GM12892 (cell line): ENCODE measurements at regions not wholly inside any gene's neighbourhood (a gene's known extent, or its start where the extent isn't known, plus 50 kb on each side); places are given as distances from the start of the nearest gene placed in this dataset.

Source experiments
- DNase-seq: peaks from one replicate; pipeline ENCODE4 v3.0.0; 2011; ENCODE audit not compliant: insufficient read length
- FAIRE-seq: peaks from 2 replicates; lab custom pipeline; 2011; peaks lifted over from hg19 to GRCh38; lab: Jason Lieb, UNC
- POLR2A ChIP-seq: IDR thresholded peaks from 2 replicates; pipeline ENCODE4 v1.6.1; 2011; ENCODE audit warnings: low read depth, low read length, control low read depth
- POLR2AphosphoS5 ChIP-seq: IDR thresholded peaks from 2 replicates; pipeline ENCODE4 v1.6.1; 2011; ENCODE audit warnings: low read depth, low read length, control low read depth
- TAF1 ChIP-seq: IDR thresholded peaks from 2 replicates; pipeline ENCODE4 v1.6.1; 2011; ENCODE audit warnings: low read depth, mild to moderate bottlenecking, control low read depth, low read length, borderline replicate concordance

- TF ChIP-seq POLR2A (no peak), POLR2AphosphoS5 (no peak), TAF1 (no peak)
- FAIRE-seq = no peak
- no peak for DNase-seq
Observed at GRCh38 chr7:85405016-85405902, 218.4 kb upstream of the SEMA3D start.

DNA sequence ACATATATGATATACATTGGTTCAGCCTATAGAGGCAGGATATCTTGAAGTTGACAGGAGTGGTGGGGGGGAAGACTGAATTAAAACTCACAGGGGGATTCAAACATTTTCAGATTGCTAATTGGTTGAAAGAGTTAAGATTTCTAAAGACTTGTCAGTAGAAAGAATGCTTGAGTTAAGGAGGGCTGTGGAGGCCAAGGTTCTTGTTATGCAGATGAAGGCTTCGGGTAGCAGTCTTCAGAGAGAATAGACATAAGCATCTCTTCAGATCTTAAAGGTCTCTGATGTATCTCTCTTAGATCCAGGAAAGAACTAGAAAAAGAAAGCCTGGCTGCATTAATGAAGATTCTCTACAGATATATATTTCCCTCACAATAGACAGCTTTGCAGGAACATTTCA, 209.8 kb upstream of the SEMA3D start:
- no peak for DNase-seq
- FAIRE-seq = no peak
- TF ChIP-seq POLR2AphosphoS5 = no peak
- TF ChIP-seq POLR2A = no peak
- no peak for TF ChIP-seq TAF1

DNA sequence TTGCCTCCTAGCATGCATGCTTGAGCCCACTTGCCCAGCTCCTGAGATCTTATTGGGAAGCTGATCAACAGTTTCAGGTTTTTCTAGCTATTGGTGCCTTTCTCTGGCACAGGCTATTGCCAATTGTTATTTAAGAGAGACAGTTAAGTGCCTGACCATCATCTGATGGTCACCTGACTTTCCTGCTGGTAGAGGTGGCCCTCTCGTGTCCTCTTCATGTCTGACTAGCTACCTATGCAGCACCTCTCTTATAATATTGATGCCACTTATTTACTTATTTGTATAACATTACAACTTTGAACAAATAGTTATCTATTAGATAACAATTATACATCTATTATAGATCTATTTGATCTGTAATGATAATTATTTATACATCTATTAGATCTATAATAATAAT, 205.9 kb upstream of the SEMA3D start:
- TF ChIP-seq TAF1 (no peak), POLR2AphosphoS5 (no peak), POLR2A (no peak)
- FAIRE-seq = no peak
- no peak for DNase-seq

GRCh38 chr7:85392326-85392725, 205.5 kb upstream of the SEMA3D start:
- no peak for DNase-seq
- TF ChIP-seq POLR2AphosphoS5 (no peak), TAF1 (no peak), POLR2A (no peak)
- FAIRE-seq = no peak

GRCh38 chr7:85386460-85386859, 199.6 kb upstream of the SEMA3D start:
- TF ChIP-seq POLR2A = no peak
- no peak for TF ChIP-seq POLR2AphosphoS5
- no peak for TF ChIP-seq TAF1
- DNase-seq = no peak
- no peak for FAIRE-seq

GRCh38 chr7:85384392-85384791, 197.5 kb upstream of the SEMA3D start:
- DNase-seq (no peak), FAIRE-seq (no peak)
- TF ChIP-seq POLR2A (no peak), POLR2AphosphoS5 (no peak), TAF1 (no peak)

DNA sequence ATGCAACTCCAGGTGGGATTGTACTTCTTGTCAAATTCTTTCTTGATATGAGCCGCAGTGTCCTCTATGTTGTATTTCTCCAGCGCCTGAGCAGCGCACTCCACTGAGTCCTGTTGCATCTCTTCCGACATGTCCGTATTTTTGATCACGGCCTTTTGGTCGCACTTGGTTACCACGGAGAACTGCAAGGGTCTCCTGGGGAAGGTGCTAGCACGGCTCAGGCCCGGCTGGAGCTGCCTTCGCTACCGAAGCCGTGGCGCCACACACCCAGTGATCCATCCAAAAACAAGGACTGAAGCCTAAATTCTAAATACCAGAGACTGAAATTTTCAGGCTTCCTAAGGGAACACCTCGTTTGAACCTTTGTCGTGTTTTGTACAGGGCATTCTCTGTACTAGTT, 194.4 kb upstream of the SEMA3D start:
- FAIRE-seq (no peak), DNase-seq (no peak)
- TF ChIP-seq POLR2A (no peak), TAF1 (no peak), POLR2AphosphoS5 (no peak)

DNA sequence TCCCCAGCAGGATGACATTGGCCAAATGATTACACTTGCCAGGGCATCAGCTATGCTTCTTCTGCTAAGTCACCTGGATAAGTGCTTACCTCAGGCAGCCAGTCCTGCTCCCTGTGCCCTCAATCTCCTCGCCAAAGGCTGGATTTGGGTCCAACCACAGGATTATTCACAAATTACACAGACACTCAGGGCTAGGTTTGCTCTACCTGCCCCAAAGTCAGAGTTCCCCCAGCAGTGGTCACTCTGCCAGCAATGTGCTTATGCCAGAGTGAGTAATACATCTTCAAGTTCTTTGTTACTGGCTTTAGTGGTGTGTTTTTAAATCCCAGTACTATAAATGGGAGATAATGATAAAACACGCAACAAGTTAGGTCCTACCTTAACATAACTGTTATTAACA, 189.7 kb upstream of the SEMA3D start:
- FAIRE-seq = no peak
- TF ChIP-seq POLR2A (no peak), POLR2AphosphoS5 (no peak), TAF1 (no peak)
- DNase-seq = no peak

GRCh38 chr7:85356916-85357315, 170.1 kb upstream of the SEMA3D start:
- FAIRE-seq = no peak
- DNase-seq = no peak
- TF ChIP-seq POLR2AphosphoS5 (no peak), TAF1 (no peak), POLR2A (no peak)

- FAIRE-seq (no peak), DNase-seq (no peak)
- TF ChIP-seq TAF1 (no peak), POLR2AphosphoS5 (no peak), POLR2A (no peak)
Observed at GRCh38 chr7:85343484-85343883, 156.6 kb upstream of the SEMA3D start.

- no peak for TF ChIP-seq POLR2A
- no peak for TF ChIP-seq POLR2AphosphoS5
- no peak for TF ChIP-seq TAF1
- FAIRE-seq (no peak), DNase-seq (no peak)
Observed at GRCh38 chr7:85342781-85343180, 155.9 kb upstream of the SEMA3D start.

DNA sequence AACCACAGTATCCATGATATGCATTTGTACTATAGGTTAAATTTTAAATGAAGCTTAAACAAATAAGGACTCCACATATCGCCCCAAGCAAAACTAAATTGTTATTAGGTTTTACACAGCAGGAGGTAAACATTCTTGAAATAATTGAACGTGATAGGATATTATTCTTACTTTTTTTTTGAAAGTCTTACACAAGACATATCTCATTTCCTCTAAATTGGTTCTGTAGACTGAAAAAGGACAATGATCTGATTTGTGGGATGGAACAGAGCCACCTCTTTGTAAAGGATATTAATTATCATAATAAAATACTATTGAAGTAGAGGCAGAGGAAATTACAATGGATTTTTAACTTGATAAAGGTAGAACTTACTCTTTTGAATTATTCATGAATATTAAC, 155.1 kb upstream of the SEMA3D start:
- DNase-seq (no peak), FAIRE-seq (no peak)
- TF ChIP-seq TAF1 (no peak), POLR2A (no peak), POLR2AphosphoS5 (no peak)
